Caco-2 (cell line): ENCODE measurements at regions not wholly inside any gene's neighbourhood (a gene's known extent, or its start where the extent isn't known, plus 50 kb on each side); places are given as distances from the start of the nearest gene placed in this dataset.

Source experiments
- BruUV-seq: library from RNA; stranded (reverse); fragments of 400-500 nt; replicated peaks from 2 replicates; lab custom pipeline; 2021; lab: Mats Ljungman, UMichigan
- CTCF ChIA-PET: fragments of 300-600 bp; sonication (Branson Sonifier 250); formaldehyde crosslinking; loops from one replicate; lab custom pipeline; 2022; ENCODE audit warnings: antibody characterized with exemption; lab: Charles Lee
- POLR2A ChIA-PET: fragments of 300-600 bp; sonication (Branson Sonifier 250); formaldehyde crosslinking; loops from one replicate; lab custom pipeline; 2022; ENCODE audit warnings: antibody characterized with exemption; lab: Charles Lee
- DNase-seq, 2 experiments: peaks; one replicate each; pipeline versions ENCODE4 v3.0.0 to v3.0.0-alpha.2; 2020 to 2022
- H3K27me3 ChIP-seq: replicated peaks from 2 replicates; pipeline ENCODE4 v1.6.0; 2011; ENCODE audit warnings: low read length; ENCODE audit not compliant: control insufficient read depth, insufficient read depth
- H3K36me3 ChIP-seq: 2 replicates; pipeline ENCODE4 v1.5.1; 2011; ENCODE audit warnings: low read length; ENCODE audit not compliant: control insufficient read depth, insufficient read depth
- H3K4me1 ChIP-seq: fragments of 250-450 bp; sonication (Bioruptor Pico); 2 replicates; pipeline ENCODE4 v1.5.1; 2020; ENCODE audit warnings: mild to moderate bottlenecking
- H3K4me3 ChIP-seq: 2 replicates; pipeline ENCODE4 v1.5.1; 2011; ENCODE audit warnings: low read depth, mild to moderate bottlenecking, control low read depth, low read length
- H3K9me3 ChIP-seq: fragments of 250-450 bp; sonication (Bioruptor Pico); 2 replicates; pipeline ENCODE4 v1.5.1; 2020; ENCODE audit warnings: mild to moderate bottlenecking, moderate library complexity
- H3K27ac Mint-ChIP-seq: one replicate; pipeline ENCODE4 v1.8.0; 2022; ENCODE audit warnings: mixed read lengths; ENCODE audit not compliant: unreplicated experiment
- H3K27me3 Mint-ChIP-seq: one replicate; pipeline ENCODE4 v1.8.0; 2022; ENCODE audit warnings: mixed read lengths; ENCODE audit not compliant: insufficient read depth, unreplicated experiment
- H3K36me3 Mint-ChIP-seq: one replicate; pipeline ENCODE4 v1.8.0; 2022; ENCODE audit warnings: mild to moderate bottlenecking, mixed read lengths; ENCODE audit not compliant: insufficient read depth, unreplicated experiment
- H3K4me1 Mint-ChIP-seq: one replicate; pipeline ENCODE4 v1.8.0; 2022; ENCODE audit warnings: low read depth, mixed read lengths; ENCODE audit not compliant: unreplicated experiment
- H3K4me3 Mint-ChIP-seq: one replicate; pipeline ENCODE4 v1.8.0; 2022; ENCODE audit warnings: mild to moderate bottlenecking, moderate library complexity, mixed read lengths; ENCODE audit not compliant: unreplicated experiment
- H3K9me3 Mint-ChIP-seq: one replicate; pipeline ENCODE4 v1.8.0; 2022; ENCODE audit warnings: mixed read lengths; ENCODE audit not compliant: unreplicated experiment
- CTCF ChIP-seq, 2 experiments: fragments of 200-600 bp in 1 of 2; IDR thresholded peaks; 1 replicate in 1 of 2; 2 replicates in 1 of 2; pipeline versions ENCODE4 v1.5.1 to v1.8.0; 2011 to 2022; ENCODE audit warnings: antibody characterized with exemption in 1 of 2, control low read depth in 1 of 2, inconsistent platforms in 1 of 2, low read depth in 1 of 2, low read length in 1 of 2, mild to moderate bottlenecking in 1 of 2, moderate library complexity in 1 of 2; ENCODE audit not compliant: insufficient read depth in 1 of 2, severe bottlenecking in 1 of 2, unreplicated experiment in 1 of 2
- intact Hi-C: fragments of 100-400 bp; cut with micrococcal nuclease; formaldehyde crosslinking; loops from one replicate; pipeline ENCODE4 v1.10.0; 2022; ENCODE audit not compliant: unreplicated experiment

GRCh38 chr13:76335463-76335862 is 550.7 kb downstream of the KCTD12 start:
- no peaks in the 10 kb centered on the region for H3K9me3 ChIP-seq
- POLR2A ChIA-PET = no interaction called here
- Mint-ChIP-seq H3K36me3 (no peaks in the 10 kb centered on the region), H3K27me3 (no peaks in the 10 kb centered on the region), H3K9me3 (no peaks in the 10 kb centered on the region), H3K4me3 (no peak overlapping the region), H3K27ac (no peak overlapping the region), H3K4me1 (no peaks in the 10 kb centered on the region)
- H3K27me3 ChIP-seq = no peaks in the 10 kb centered on the region
- no peak for DNase-seq
- no TSS peak for BruUV-seq
- no peaks in the 10 kb centered on the region for H3K4me1 ChIP-seq
- H3K4me3 ChIP-seq = no peak overlapping the region
- TF ChIP-seq CTCF (IDR thresholded peaks at IDR 0.05; ENCODE audit: insufficient read depth in 1 of 2, low read depth in 1 of 2, low read length in 1 of 2, severe bottlenecking in 1 of 2, unreplicated experiment in 1 of 2) = no peak
- intact Hi-C loops = no loop called here
- CTCF ChIA-PET = no interaction called here
- H3K36me3 ChIP-seq = no peaks in the 10 kb centered on the region

- H3K4me3 Mint-ChIP-seq = no peak overlapping the region
- no peak overlapping the region for H3K27ac Mint-ChIP-seq
- BruUV-seq = no TSS peak
- no peaks in the 10 kb centered on the region for H3K27me3 Mint-ChIP-seq
- H3K4me1 Mint-ChIP-seq = no peaks in the 10 kb centered on the region
- Histone ChIP-seq H3K4me3 (no peak overlapping the region), H3K36me3 (no peaks in the 10 kb centered on the region), H3K9me3 (no peaks in the 10 kb centered on the region), H3K27me3 (no peaks in the 10 kb centered on the region), H3K4me1 (no peaks in the 10 kb centered on the region)
- POLR2A ChIA-PET = no interaction called here
- DNase-seq = no peak
- no peaks in the 10 kb centered on the region for H3K36me3 Mint-ChIP-seq
- intact Hi-C loops = no loop called here
- CTCF ChIA-PET = no interaction called here
- no peak for TF ChIP-seq CTCF (IDR thresholded peaks at IDR 0.05; ENCODE audit: insufficient read depth in 1 of 2, low read depth in 1 of 2, low read length in 1 of 2, severe bottlenecking in 1 of 2, unreplicated experiment in 1 of 2)
- H3K9me3 Mint-ChIP-seq = no peaks in the 10 kb centered on the region
Observed at GRCh38 chr13:76331943-76332712, 554.1 kb downstream of the KCTD12 start.

- intact Hi-C loops = no loop called here
Observed at GRCh38 chr13:76330761-76331160, 555.4 kb downstream of the KCTD12 start.

More at GRCh38 chr13:76330761-76331160, 555.4 kb downstream of the KCTD12 start:
- Histone ChIP-seq H3K9me3 (no peaks in the 10 kb centered on the region), H3K27me3 (no peaks in the 10 kb centered on the region), H3K36me3 (no peaks in the 10 kb centered on the region), H3K4me1 (no peaks in the 10 kb centered on the region), H3K4me3 (no peak overlapping the region)
- no peaks in the 10 kb centered on the region for H3K36me3 Mint-ChIP-seq
- no peak overlapping the region for H3K4me3 Mint-ChIP-seq
- ChIA-PET CTCF (no interaction called here), POLR2A (no interaction called here)
- DNase-seq = no peak
- BruUV-seq = no TSS peak
- H3K4me1 Mint-ChIP-seq = no peaks in the 10 kb centered on the region
- no peaks in the 10 kb centered on the region for H3K9me3 Mint-ChIP-seq
- H3K27me3 Mint-ChIP-seq = no peaks in the 10 kb centered on the region
- TF ChIP-seq CTCF (IDR thresholded peaks at IDR 0.05; ENCODE audit: insufficient read depth in 1 of 2, low read depth in 1 of 2, low read length in 1 of 2, severe bottlenecking in 1 of 2, unreplicated experiment in 1 of 2) = no peak
- no peak overlapping the region for H3K27ac Mint-ChIP-seq
